CD4-positive, alpha-beta memory T cell (primary cell): ENCODE measurements at regions not wholly inside any gene's neighbourhood (a gene's known extent, or its start where the extent isn't known, plus 50 kb on each side); places are given as distances from the start of the nearest gene placed in this dataset.

ENCODE experiments used
- CTCF ChIA-PET: fragments of 350-600 bp; sonication (Branson Sonifier 250); formaldehyde crosslinking; loops from one replicate; lab custom pipeline; 2021; ENCODE audit warnings: inconsistent platforms; ENCODE audit not compliant: partially characterized antibody; lab: Charles Lee
- POLR2A ChIA-PET: fragments of 350-600 bp; sonication (Branson Sonifier 250); formaldehyde crosslinking; loops from one replicate; lab custom pipeline; 2021; ENCODE audit not compliant: partially characterized antibody; lab: Charles Lee
- DNase-seq, 5 donors: peaks; one replicate each; pipeline versions ENCODE4 v3.0.0 to v3.0.0-alpha.2; 2020 to 2022; ENCODE audit warnings: mixed read lengths in 1 of 5
- H3K27ac ChIP-seq: one replicate; pipeline ENCODE4 v1.7.0; 2013; ENCODE audit warnings: low read depth, low read length
- H3K27me3 ChIP-seq: 2 replicates; pipeline ENCODE4 v1.7.0; 2013; ENCODE audit warnings: mild to moderate bottlenecking, low read length, moderate library complexity; ENCODE audit not compliant: insufficient read depth
- H3K36me3 ChIP-seq: 2 replicates; pipeline ENCODE4 v1.7.0; 2013; ENCODE audit warnings: mild to moderate bottlenecking, low read length, moderate library complexity; ENCODE audit not compliant: insufficient read depth
- H3K4me1 ChIP-seq: 2 replicates; pipeline ENCODE4 v1.7.0; 2013; ENCODE audit warnings: mild to moderate bottlenecking, low read length, moderate library complexity; ENCODE audit not compliant: insufficient read depth
- H3K4me3 ChIP-seq, 2 donors: one replicate each; pipeline ENCODE4 v1.7.0; 2013; ENCODE audit warnings: low read length in 2 of 2, mild to moderate bottlenecking in 1 of 2
- H3K9me3 ChIP-seq, 2 donors: one replicate each; pipeline ENCODE4 v1.7.0; 2013; ENCODE audit warnings: low read length in 2 of 2, control low read depth in 1 of 2; ENCODE audit not compliant: control insufficient read depth in 1 of 2
- H3K27ac Mint-ChIP-seq, 7 donors: one replicate each; pipeline ENCODE4 v1.8.0; 2020 to 2021; ENCODE audit warnings: mixed read lengths in 7 of 7, mild to moderate bottlenecking in 6 of 7, inconsistent platforms in 3 of 7, moderate library complexity in 3 of 7
- H3K27me3 Mint-ChIP-seq, 2 donors: one replicate each; pipeline ENCODE4 v1.8.0; 2020 to 2021; ENCODE audit warnings: mixed read lengths in 2 of 2
- H3K36me3 Mint-ChIP-seq, 2 donors: one replicate each; pipeline ENCODE4 v1.8.0; 2020 to 2021; ENCODE audit warnings: mixed read lengths in 2 of 2, inconsistent platforms in 1 of 2, mild to moderate bottlenecking in 1 of 2
- H3K4me1 Mint-ChIP-seq, 4 donors: one replicate each; pipeline ENCODE4 v1.8.0; 2020 to 2021; ENCODE audit warnings: mixed read lengths in 4 of 4, mild to moderate bottlenecking in 1 of 4
- H3K4me3 Mint-ChIP-seq, 8 donors: one replicate each; pipeline ENCODE4 v1.8.0; 2020 to 2021; ENCODE audit warnings: mixed read lengths in 8 of 8, mild to moderate bottlenecking in 7 of 8, moderate library complexity in 6 of 8, inconsistent platforms in 3 of 8
- H3K9me3 Mint-ChIP-seq, 8 donors: one replicate each; pipeline ENCODE4 v1.8.0; 2020 to 2021; ENCODE audit warnings: mixed read lengths in 8 of 8, mild to moderate bottlenecking in 5 of 8, inconsistent platforms in 3 of 8, moderate library complexity in 1 of 8
- intact Hi-C: fragments of 100-400 bp; cut with micrococcal nuclease; formaldehyde crosslinking; loops from one replicate; pipeline ENCODE4 v1.15.1; 2023

DNA sequence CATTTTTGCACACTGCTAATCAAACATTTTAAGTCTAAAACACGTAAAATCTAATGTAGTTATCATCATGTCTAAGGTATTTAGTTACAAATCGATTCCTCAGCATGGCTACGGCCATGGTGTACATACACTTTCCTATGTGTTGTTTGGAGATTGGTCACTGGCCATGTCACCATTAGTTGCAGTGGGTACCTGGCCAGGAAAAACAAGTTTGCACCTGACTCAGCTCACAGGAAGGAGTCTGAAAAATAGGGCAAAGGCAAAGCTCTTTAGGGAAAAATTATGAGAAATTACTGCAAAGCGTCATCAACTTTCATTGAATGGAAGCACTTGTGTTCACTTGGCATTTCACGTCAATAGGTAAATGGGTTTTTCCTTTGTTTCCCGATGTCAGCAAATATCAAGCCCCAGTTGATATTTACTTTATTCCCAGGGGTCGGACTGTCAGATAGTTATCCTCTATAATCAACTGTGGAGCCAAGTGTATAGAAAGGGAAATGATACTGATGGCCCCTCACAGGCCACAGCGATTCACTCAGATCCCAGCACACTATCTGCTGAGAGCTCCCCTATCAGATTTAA is 626.0 kb upstream of the ADAMTS16 start:
- POLR2A ChIA-PET = no interaction called here
- Mint-ChIP-seq H3K9me3 (peaks cover 3 to 15% (median 7%) of the 10 kb centered on the region in 8 donors), H3K4me1 (no peaks in the 10 kb centered on the region), H3K36me3 (no peaks in the 10 kb centered on the region), H3K27me3 (no peaks in the 10 kb centered on the region), H3K4me3 (no peak overlapping the region), H3K27ac (no peak overlapping the region)
- Histone ChIP-seq H3K4me1 (no peaks in the 10 kb centered on the region), H3K9me3 (no peaks in the 10 kb centered on the region), H3K27me3 (no peaks in the 10 kb centered on the region), H3K4me3 (no peak overlapping the region), H3K36me3 (no peaks in the 10 kb centered on the region), H3K27ac (no peak overlapping the region)
- no peak for DNase-seq
- intact Hi-C loops = no loop called here
- CTCF ChIA-PET = no interaction called here

- Mint-ChIP-seq H3K27ac (no peak overlapping the region), H3K4me1 (no peaks in the 10 kb centered on the region), H3K36me3 (no peaks in the 10 kb centered on the region), H3K4me3 (no peak overlapping the region), H3K27me3 (no peaks in the 10 kb centered on the region), H3K9me3 (peaks cover 0 to 22% (median 8%) of the 10 kb centered on the region in 8 donors)
- H3K27ac ChIP-seq = no peak overlapping the region
- no peaks in the 10 kb centered on the region for H3K27me3 ChIP-seq
- DNase-seq = no peak
- no peaks in the 10 kb centered on the region for H3K36me3 ChIP-seq
- no peak overlapping the region for H3K4me3 ChIP-seq
- no peaks in the 10 kb centered on the region for H3K9me3 ChIP-seq
- ChIA-PET CTCF (no interaction called here), POLR2A (no interaction called here)
- intact Hi-C loops = no loop called here
- H3K4me1 ChIP-seq = no peaks in the 10 kb centered on the region
These were observed 621.0 kb upstream of the ADAMTS16 start for GRCh38 chr5:4518903-4519672.

GRCh38 chr5:4520559-4520958 is 619.6 kb upstream of the ADAMTS16 start:
- H3K4me1 Mint-ChIP-seq = no peaks in the 10 kb centered on the region
- H3K4me3 ChIP-seq = no peak overlapping the region
- intact Hi-C loops = no loop called here
- no peaks in the 10 kb centered on the region for H3K27me3 Mint-ChIP-seq
- DNase-seq = no peak
- no peaks in the 10 kb centered on the region for H3K4me1 ChIP-seq
- no peaks in the 10 kb centered on the region for H3K36me3 Mint-ChIP-seq
- no peaks in the 10 kb centered on the region for H3K9me3 ChIP-seq
- ChIA-PET POLR2A (no interaction called here), CTCF (no interaction called here)
- H3K27ac Mint-ChIP-seq = no peak overlapping the region
- H3K27me3 ChIP-seq = no peaks in the 10 kb centered on the region
- no peak overlapping the region for H3K27ac ChIP-seq
- no peak overlapping the region for H3K4me3 Mint-ChIP-seq
- H3K36me3 ChIP-seq = no peaks in the 10 kb centered on the region
- H3K9me3 Mint-ChIP-seq = peaks cover 3 to 17% (median 7%) of the 10 kb centered on the region in 8 donors

DNA sequence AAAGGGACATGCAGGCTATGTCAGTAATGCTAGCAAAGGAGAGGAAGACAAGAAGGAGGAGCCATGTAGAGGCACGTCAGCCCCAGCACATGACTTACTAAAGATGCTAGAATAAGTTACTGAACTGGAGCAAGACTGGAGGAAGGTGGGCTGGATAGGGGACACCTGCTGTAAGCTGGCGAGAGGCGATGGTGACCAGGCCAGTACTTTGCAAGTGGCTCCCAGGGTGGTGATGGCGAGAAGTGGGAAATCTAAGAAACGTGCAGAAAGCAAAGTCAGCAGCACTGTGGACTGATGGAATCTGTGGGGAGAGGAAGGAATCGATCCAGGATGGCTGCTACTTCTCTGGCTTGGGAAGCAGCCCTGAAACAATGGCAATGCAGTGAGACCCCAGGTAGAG is 617.1 kb upstream of the ADAMTS16 start:
- H3K27me3 ChIP-seq = no peaks in the 10 kb centered on the region
- no peaks in the 10 kb centered on the region for H3K4me1 ChIP-seq
- POLR2A ChIA-PET = no interaction called here
- Mint-ChIP-seq H3K27ac (no peak overlapping the region), H3K27me3 (no peaks in the 10 kb centered on the region), H3K36me3 (no peaks in the 10 kb centered on the region), H3K4me1 (no peaks in the 10 kb centered on the region), H3K9me3 (peaks cover 3 to 19% (median 9%) of the 10 kb centered on the region in 8 donors), H3K4me3 (no peak overlapping the region)
- H3K27ac ChIP-seq = no peak overlapping the region
- no peaks in the 10 kb centered on the region for H3K9me3 ChIP-seq
- intact Hi-C loops = no loop called here
- no peak for DNase-seq
- CTCF ChIA-PET = no interaction called here
- H3K4me3 ChIP-seq = no peak overlapping the region
- H3K36me3 ChIP-seq = no peaks in the 10 kb centered on the region

- ChIA-PET POLR2A (no interaction called here), CTCF (no interaction called here)
- peaks cover 0 to 2% of the 10 kb centered on the region in 2 donors for H3K36me3 Mint-ChIP-seq
- Histone ChIP-seq H3K27ac (no peak overlapping the region), H3K9me3 (no peaks in the 10 kb centered on the region), H3K4me3 (no peak overlapping the region), H3K27me3 (no peaks in the 10 kb centered on the region), H3K36me3 (no peaks in the 10 kb centered on the region), H3K4me1 (no peaks in the 10 kb centered on the region)
- no peaks in the 10 kb centered on the region for H3K4me1 Mint-ChIP-seq
- H3K4me3 Mint-ChIP-seq = no peak overlapping the region
- H3K9me3 Mint-ChIP-seq = peaks cover 2 to 30% (median 10%) of the 10 kb centered on the region in 8 donors
- DNase-seq = no peak
- intact Hi-C loops = no loop called here
- peak overlapping the region in 1 of 7 donors; percentile 8 for H3K27ac Mint-ChIP-seq
- no peaks in the 10 kb centered on the region for H3K27me3 Mint-ChIP-seq
These were observed 608.1 kb upstream of the ADAMTS16 start for GRCh38 chr5:4531756-4532704.

DNA sequence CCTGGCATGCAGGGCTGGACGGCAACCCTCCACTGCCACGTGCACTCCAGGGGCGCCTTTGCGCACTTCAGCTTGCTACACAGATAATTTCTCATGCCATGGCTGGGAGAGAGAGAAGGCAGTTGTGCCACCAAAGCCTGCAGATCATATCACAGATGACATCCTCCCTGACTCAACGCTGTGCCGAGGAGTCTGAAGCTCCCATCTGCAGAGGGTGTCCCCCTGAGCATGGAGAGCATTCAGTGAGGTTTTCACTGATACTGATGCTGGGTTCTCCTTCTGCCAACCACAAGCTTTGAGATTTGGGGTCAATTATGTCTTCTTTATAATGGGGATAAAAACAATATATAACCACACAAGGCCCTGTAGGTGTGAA is 607.4 kb upstream of the ADAMTS16 start:
- H3K27me3 ChIP-seq = no peaks in the 10 kb centered on the region
- Mint-ChIP-seq H3K27me3 (no peaks in the 10 kb centered on the region), H3K36me3 (peaks cover 0 to 2% of the 10 kb centered on the region in 2 donors), H3K4me3 (no peak overlapping the region), H3K9me3 (peaks cover 2 to 35% (median 10%) of the 10 kb centered on the region in 8 donors), H3K4me1 (no peaks in the 10 kb centered on the region), H3K27ac (no peak overlapping the region)
- no peaks in the 10 kb centered on the region for H3K36me3 ChIP-seq
- intact Hi-C loops = no loop called here
- ChIA-PET POLR2A (no interaction called here), CTCF (no interaction called here)
- no peaks in the 10 kb centered on the region for H3K4me1 ChIP-seq
- no peak overlapping the region for H3K27ac ChIP-seq
- no peaks in the 10 kb centered on the region for H3K9me3 ChIP-seq
- H3K4me3 ChIP-seq = no peak overlapping the region
- DNase-seq = no peak

GRCh38 chr5:4533457-4534105 is 606.5 kb upstream of the ADAMTS16 start:
- intact Hi-C loops = no loop called here

More at GRCh38 chr5:4533457-4534105, 606.5 kb upstream of the ADAMTS16 start:
- Histone ChIP-seq H3K27ac (no peak overlapping the region), H3K36me3 (no peaks in the 10 kb centered on the region), H3K27me3 (no peaks in the 10 kb centered on the region), H3K9me3 (no peaks in the 10 kb centered on the region), H3K4me3 (no peak overlapping the region), H3K4me1 (no peaks in the 10 kb centered on the region)
- Mint-ChIP-seq H3K9me3 (peaks cover 2 to 35% (median 10%) of the 10 kb centered on the region in 8 donors), H3K36me3 (peaks cover 0 to 2% of the 10 kb centered on the region in 2 donors), H3K4me1 (no peaks in the 10 kb centered on the region), H3K4me3 (no peak overlapping the region), H3K27ac (no peak overlapping the region), H3K27me3 (no peaks in the 10 kb centered on the region)
- POLR2A ChIA-PET = no interaction called here
- CTCF ChIA-PET = no interaction called here
- DNase-seq = no peak
